OCI-M1 (cell line): ENCODE measurements at regions not wholly inside any gene's neighbourhood (a gene's known extent, or its start where the extent isn't known, plus 50 kb on each side); places are given as distances from the start of the nearest gene placed in this dataset.
"Not testable (repeated sequence)": the region's sequence is repeated elsewhere in the genome, so short reads cannot be mapped to it uniquely, and the experiment has no call there.

Experiments
- DNase-seq: peaks from one replicate; lab custom pipeline; 2025; lab: John Stamatoyannopoulos, UW

- DNase-seq, result no peak
Observed at GRCh38 chr12:53871367-53871766, 67.3 kb upstream of the HOXC13 start.

- no peak for DNase-seq
Observed at GRCh38 chr12:53872367-53872766, 66.3 kb upstream of the HOXC13 start.

GRCh38 chr12:53877961-53878360 is 60.7 kb upstream of the HOXC13 start:
- DNase-seq, result not testable (repeated sequence)

- no peak for DNase-seq
Observed at GRCh38 chr12:53887006-53887405, 51.6 kb upstream of the HOXC13 start.

GRCh38 chr12:53887881-53888280 is 50.8 kb upstream of the HOXC13 start:
- DNase-seq, result no peak
